ENCODE measurements at regions not wholly inside any gene's neighbourhood (a gene's known extent, or its start where the extent isn't known, plus 50 kb on each side); places are given as distances from the start of the nearest gene placed in this dataset.

GRCh38 chr2:236875906-236876505 lies 209.7 kb upstream of the COPS8 start:
- no peak for TF ChIP-seq CTCF (conservative IDR thresholded peaks at IDR 0.05; ENCODE audit: low read depth)
- no peak overlapping the region for H3K27ac ChIP-seq
- no peak for DNase-seq (ENCODE audit: low spot score)
- CTCF ChIA-PET: no interaction called here
- POLR2A ChIA-PET (ENCODE audit: low non-redundant PET): no interaction called here

- H3K27ac ChIP-seq: no peak overlapping the region
- POLR2A ChIA-PET (ENCODE audit: low non-redundant PET): no interaction called here
- TF ChIP-seq CTCF (conservative IDR thresholded peaks at IDR 0.05; ENCODE audit: low read depth): no peak
- no peak for DNase-seq (ENCODE audit: low spot score)
- CTCF ChIA-PET: no interaction called here
These were observed 209.0 kb upstream of the COPS8 start for GRCh38 chr2:236876642-236877041.

- ChIA-PET POLR2A (ENCODE audit: low non-redundant PET) (no interaction called here), CTCF (interaction anchor here (0.7 kb wide), 2 partner anchors 164 to 969 kb away, joined by 3 to 7 read pairs; no protein-coding TSS in a partner anchor)
- no peak for TF ChIP-seq CTCF (conservative IDR thresholded peaks at IDR 0.05; ENCODE audit: low read depth)
- H3K27ac ChIP-seq: no peak overlapping the region
- DNase-seq (ENCODE audit: low spot score): no peak
These were observed 207.7 kb upstream of the COPS8 start for GRCh38 chr2:236877972-236878371.

- H3K27ac ChIP-seq: no peak overlapping the region
- DNase-seq (ENCODE audit: low spot score): no peak
- CTCF ChIA-PET: interaction anchor here (0.5 kb wide), 1 partner anchor 830 kb away, joined by 3 read pairs; no protein-coding TSS in a partner anchor
- no peak for TF ChIP-seq CTCF (conservative IDR thresholded peaks at IDR 0.05; ENCODE audit: low read depth)
- POLR2A ChIA-PET (ENCODE audit: low non-redundant PET): no interaction called here
These were observed 206.2 kb upstream of the COPS8 start for GRCh38 chr2:236879416-236879963.

- TF ChIP-seq CTCF (conservative IDR thresholded peaks at IDR 0.05; ENCODE audit: low read depth): no peak
- ChIA-PET CTCF (interaction anchor here (0.6 kb wide), 3 partner anchors 130 to 1096 kb away, joined by 3 read pairs; no protein-coding TSS in a partner anchor), POLR2A (ENCODE audit: low non-redundant PET) (no interaction called here)
- no peak for DNase-seq (ENCODE audit: low spot score)
- H3K27ac ChIP-seq: no peak overlapping the region
These were observed 203.6 kb upstream of the COPS8 start for GRCh38 chr2:236882074-236882473.

- CTCF ChIA-PET: interaction anchor here (0.7 kb wide), 1 partner anchor 10 kb away, joined by 3 read pairs; no protein-coding TSS in a partner anchor
These were observed 202.8 kb upstream of the COPS8 start for GRCh38 chr2:236882930-236883329.

More at GRCh38 chr2:236882930-236883329, 202.8 kb upstream of the COPS8 start:
- TF ChIP-seq CTCF (conservative IDR thresholded peaks at IDR 0.05; ENCODE audit: low read depth): no peak
- no peak for DNase-seq (ENCODE audit: low spot score)
- POLR2A ChIA-PET (ENCODE audit: low non-redundant PET): no interaction called here
- no peak overlapping the region for H3K27ac ChIP-seq
